ENCODE measurements at regions not wholly inside any gene's neighbourhood (a gene's known extent, or its start where the extent isn't known, plus 50 kb on each side); places are given as distances from the start of the nearest gene placed in this dataset.

DNA sequence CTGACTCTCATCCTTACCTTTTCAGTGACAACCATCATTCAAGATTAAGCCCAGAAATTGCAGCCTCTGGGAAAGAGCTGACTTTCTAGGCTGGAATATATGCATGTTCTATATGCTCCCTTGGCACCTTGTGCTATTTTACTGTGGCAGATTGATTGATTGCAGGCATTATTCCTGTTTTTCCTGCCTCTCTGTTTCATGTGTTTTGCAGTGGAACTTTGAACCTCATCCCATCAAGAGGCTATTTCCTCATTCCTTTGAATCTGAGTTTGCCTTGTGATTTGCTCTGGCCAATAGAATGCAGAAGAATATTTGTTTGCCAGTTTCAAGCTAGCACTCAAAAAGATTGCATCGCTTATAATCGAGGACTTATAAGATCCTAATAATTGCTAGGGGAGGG, 174.8 kb upstream of the DCN start:
- intact Hi-C loops (cut with DNase I) = no loop called here
- Histone ChIP-seq H3K4me3 (no peak overlapping the region), H3K27ac (no peak overlapping the region), H3K27me3 (no peaks in the 10 kb centered on the region), H3K36me3 (no peaks in the 10 kb centered on the region), H3K9me3 (no peaks in the 10 kb centered on the region), H3K4me1 (peaks cover 0 to 14% (median 8%) of the 10 kb centered on the region in 4 donors)
- TF ChIP-seq POLR2A (IDR thresholded peaks at IDR 0.05) (no peak), POLR2AphosphoS5 (IDR thresholded peaks at IDR 0.05) (no peak), EP300 (IDR thresholded peaks at IDR 0.05) (no peak), CTCF (IDR thresholded peaks at IDR 0.05) (no peak)
- WGBS, 2 donors = 18 to 72% methylated on average over 2 of the region's 2 CpGs
- no peak for DNase-seq

DNA sequence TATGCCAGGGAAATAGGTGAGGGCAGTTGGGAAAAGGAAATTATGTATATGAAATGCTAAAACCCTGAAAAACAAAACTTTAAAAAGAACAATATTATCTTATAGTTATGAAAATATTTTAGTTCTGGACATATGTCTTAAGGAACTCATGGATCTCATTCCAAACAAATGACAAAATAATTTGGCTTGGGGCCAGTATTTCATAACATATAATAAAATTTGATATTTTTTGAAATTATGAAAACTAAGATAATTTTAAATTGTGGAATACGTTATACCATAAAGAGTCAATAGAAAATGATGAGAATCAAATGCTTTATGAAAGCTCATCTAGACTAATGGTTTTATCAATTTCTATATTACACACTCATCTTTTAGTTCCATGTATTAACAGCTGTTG, 173.8 kb upstream of the DCN start:
- H3K27ac ChIP-seq = no peak overlapping the region
- intact Hi-C loops (cut with DNase I) = no loop called here
- TF ChIP-seq POLR2AphosphoS5 (IDR thresholded peaks at IDR 0.05) = no peak
- no peak for TF ChIP-seq EP300 (IDR thresholded peaks at IDR 0.05)
- TF ChIP-seq POLR2A (IDR thresholded peaks at IDR 0.05) = no peak
- no peak for TF ChIP-seq CTCF (IDR thresholded peaks at IDR 0.05)
- DNase-seq = no peak
- H3K4me3 ChIP-seq = no peak overlapping the region
- H3K9me3 ChIP-seq = no peaks in the 10 kb centered on the region
- WGBS, 2 donors = 71 to 87% methylated on average over 1 of the region's 1 CpG
- H3K4me1 ChIP-seq = peaks cover 0 to 11% (median 7%) of the 10 kb centered on the region in 4 donors
- H3K27me3 ChIP-seq = no peaks in the 10 kb centered on the region
- no peaks in the 10 kb centered on the region for H3K36me3 ChIP-seq

DNA sequence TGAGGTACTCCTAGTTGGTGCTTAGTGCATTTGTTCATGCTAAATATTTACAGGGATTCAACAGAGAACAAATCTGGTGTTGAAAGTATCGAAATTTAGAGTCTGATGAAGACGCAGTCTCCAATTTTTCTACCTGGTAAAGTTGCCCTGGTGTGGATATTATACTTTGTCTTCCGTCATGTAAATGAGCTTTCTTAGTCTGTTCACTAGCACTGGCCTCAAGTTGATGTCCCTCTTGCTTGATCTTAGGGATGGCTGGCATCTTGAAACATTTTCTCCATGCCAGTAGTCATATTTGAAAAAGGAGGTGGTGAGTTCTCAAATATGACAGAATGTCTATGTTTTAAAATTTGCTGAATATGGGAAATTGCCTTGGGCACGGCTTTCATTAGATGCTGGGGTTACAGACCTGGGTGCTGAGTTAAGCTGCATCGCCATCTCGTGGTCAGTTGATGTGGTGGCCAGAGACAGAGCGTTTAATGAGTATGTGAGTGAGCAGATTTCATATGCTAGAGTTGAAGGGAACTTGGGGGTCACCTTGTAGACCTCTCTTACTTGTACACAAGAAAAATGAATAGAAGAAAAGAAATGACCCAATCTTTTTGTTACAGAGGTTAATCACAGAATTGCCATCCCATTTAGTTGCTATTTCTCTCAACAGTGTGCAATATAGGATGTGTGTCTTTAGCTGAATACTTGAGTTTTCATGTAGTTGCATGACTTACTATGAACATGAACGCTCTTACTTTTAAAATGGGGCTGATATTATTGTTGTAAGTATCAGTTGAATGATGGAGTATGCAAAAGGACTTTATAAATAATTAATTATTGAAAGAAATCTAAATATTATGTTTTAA, 172.8 kb upstream of the DCN start:
- 25 to 33% methylated on average over 8 of the region's 8 CpGs for WGBS, 2 donors
- no peak overlapping the region for H3K4me3 ChIP-seq
- no peak for TF ChIP-seq EP300 (IDR thresholded peaks at IDR 0.05)
- no peak for TF ChIP-seq POLR2A (IDR thresholded peaks at IDR 0.05)
- TF ChIP-seq CTCF (IDR thresholded peaks at IDR 0.05) = peak; percentile 55 to 86 (median 80)
- TF ChIP-seq POLR2AphosphoS5 (IDR thresholded peaks at IDR 0.05) = no peak
- H3K36me3 ChIP-seq = no peaks in the 10 kb centered on the region
- H3K4me1 ChIP-seq = peaks cover 0 to 11% (median 7%) of the 10 kb centered on the region in 4 donors
- intact Hi-C loops (cut with DNase I) = loop anchor here (2.0 kb wide), 2 partner anchors 177 to 375 kb away; no protein-coding TSS in a partner anchor
- no peaks in the 10 kb centered on the region for H3K27me3 ChIP-seq
- H3K9me3 ChIP-seq = no peaks in the 10 kb centered on the region
- H3K27ac ChIP-seq = peak overlapping the region in 1 of 4 donors; percentile 17
- peak; percentile 84 for DNase-seq

- WGBS, 2 donors = 87 to 90% methylated on average over 1 of the region's 1 CpG
- TF ChIP-seq CTCF (IDR thresholded peaks at IDR 0.05) = no peak
- no peak for TF ChIP-seq EP300 (IDR thresholded peaks at IDR 0.05)
- TF ChIP-seq POLR2AphosphoS5 (IDR thresholded peaks at IDR 0.05) = no peak
- TF ChIP-seq POLR2A (IDR thresholded peaks at IDR 0.05) = no peak
- Histone ChIP-seq H3K4me1 (peaks cover 0 to 26% (median 12%) of the 10 kb centered on the region in 4 donors), H3K9me3 (no peaks in the 10 kb centered on the region), H3K27me3 (no peaks in the 10 kb centered on the region), H3K27ac (no peak overlapping the region), H3K36me3 (no peaks in the 10 kb centered on the region), H3K4me3 (no peak overlapping the region)
- no peak for DNase-seq
- intact Hi-C loops (cut with DNase I) = no loop called here
These were observed 170.6 kb upstream of the DCN start for GRCh38 chr12:91353266-91353665.

Measured in sigmoid colon (tissue), 6 donors.